Kidney (tissue), 13 donors: ENCODE measurements at regions not wholly inside any gene's neighbourhood (a gene's known extent, or its start where the extent isn't known, plus 50 kb on each side); places are given as distances from the start of the nearest gene placed in this dataset.
"Not testable (repeated sequence)": the region's sequence is repeated elsewhere in the genome, so short reads cannot be mapped to it uniquely, and the experiment has no call there.

Experiments
- DNase-seq, 5 donors: peaks; one replicate each; pipeline ENCODE4 v3.0.0-alpha.2; 2013 to 2020
- FAIRE-seq: peaks from 2 replicates; lab custom pipeline; 2012; peaks lifted over from hg19 to GRCh38; lab: Jason Lieb, UNC
- H3K27ac ChIP-seq, 2 donors: one replicate each; pipeline ENCODE4 v1.7.0; 2013; ENCODE audit warnings: low read depth in 2 of 2, low read length in 2 of 2, inconsistent platforms in 1 of 2
- H3K27me3 ChIP-seq: one replicate; pipeline ENCODE4 v1.7.1; 2013; ENCODE audit warnings: low read length, inconsistent platforms; ENCODE audit not compliant: control insufficient read depth, insufficient read depth
- H3K36me3 ChIP-seq, 3 donors: one replicate each; pipeline versions ENCODE4 v1.7.0 to v1.7.1; 2013; ENCODE audit warnings: low read length in 3 of 3, control low read depth in 1 of 3, inconsistent platforms in 1 of 3; ENCODE audit not compliant: insufficient read depth in 3 of 3, control insufficient read depth in 2 of 3
- H3K4me1 ChIP-seq, 3 donors: one replicate each; pipeline versions ENCODE4 v1.7.0 to v1.7.1; 2013; ENCODE audit warnings: low read length in 3 of 3, inconsistent platforms in 1 of 3, low read depth in 1 of 3; ENCODE audit not compliant: control insufficient read depth in 2 of 3, insufficient read depth in 2 of 3
- H3K4me3 ChIP-seq, 3 donors: one replicate each; pipeline versions ENCODE4 v1.7.0 to v1.8.1; 2013; ENCODE audit warnings: low read length in 3 of 3, control low read depth in 1 of 3, inconsistent platforms in 1 of 3
- H3K9ac ChIP-seq, 3 donors: one replicate each; pipeline versions ENCODE4 v1.7.0 to v1.7.1; 2013; ENCODE audit warnings: low read length in 3 of 3, control low read depth in 1 of 3, inconsistent platforms in 1 of 3
- H3K9me3 ChIP-seq, 3 donors: one replicate each; pipeline versions ENCODE4 v1.7.0 to v1.7.1; 2013; ENCODE audit warnings: low read length in 3 of 3, control low read depth in 1 of 3, inconsistent platforms in 1 of 3; ENCODE audit not compliant: control insufficient read depth in 2 of 3, insufficient read depth in 1 of 3
- intact Hi-C: fragments of 100-400 bp; cut with DNase I; formaldehyde crosslinking; loops from one replicate; pipeline ENCODE4 v1.11.1; 2022
- TF ChIP-seq, protein P1 (sequence below): IDR thresholded peaks from 3 replicates; pipeline ENCODE4 v1.5.1; 2012; ENCODE audit warnings: mild to moderate bottlenecking, moderate library complexity, borderline replicate concordance; ENCODE audit not compliant: insufficient read depth; ENCODE audit errors: extremely low read depth
- donor health status: control.
- donor health status: control.
- donor health status: control.
- donor health status: control.
- donor health status: control.
- donor health status: DM: yes; HTN: yes; CAD: no.
- donor health status: Normal renal cell carcinoma (clear cell type).

DNA sequence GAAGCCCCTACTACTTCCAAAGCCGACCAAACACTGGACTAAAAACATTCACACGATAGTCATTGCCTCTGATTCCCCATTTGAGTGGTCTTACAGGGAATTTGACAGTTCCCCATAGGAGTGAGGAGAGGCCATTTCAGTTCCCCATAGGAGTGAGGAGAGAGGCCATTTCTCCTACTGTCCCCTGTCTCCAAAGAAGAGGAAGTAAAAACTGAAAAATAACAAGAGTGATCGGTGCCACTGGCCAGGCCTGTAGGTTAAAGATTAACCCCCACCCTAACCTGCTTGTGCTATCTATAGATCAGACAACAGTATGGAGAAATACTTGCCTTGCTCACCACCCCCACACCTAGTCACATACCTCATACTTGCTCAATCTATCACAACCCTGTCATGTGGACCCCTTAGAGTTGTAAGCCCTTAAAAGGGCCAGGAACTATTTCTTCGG lies 204.0 kb upstream of the MOCS1 start:
- no peaks in the 10 kb centered on the region for H3K27me3 ChIP-seq
- TF ChIP-seq, protein P1, sequence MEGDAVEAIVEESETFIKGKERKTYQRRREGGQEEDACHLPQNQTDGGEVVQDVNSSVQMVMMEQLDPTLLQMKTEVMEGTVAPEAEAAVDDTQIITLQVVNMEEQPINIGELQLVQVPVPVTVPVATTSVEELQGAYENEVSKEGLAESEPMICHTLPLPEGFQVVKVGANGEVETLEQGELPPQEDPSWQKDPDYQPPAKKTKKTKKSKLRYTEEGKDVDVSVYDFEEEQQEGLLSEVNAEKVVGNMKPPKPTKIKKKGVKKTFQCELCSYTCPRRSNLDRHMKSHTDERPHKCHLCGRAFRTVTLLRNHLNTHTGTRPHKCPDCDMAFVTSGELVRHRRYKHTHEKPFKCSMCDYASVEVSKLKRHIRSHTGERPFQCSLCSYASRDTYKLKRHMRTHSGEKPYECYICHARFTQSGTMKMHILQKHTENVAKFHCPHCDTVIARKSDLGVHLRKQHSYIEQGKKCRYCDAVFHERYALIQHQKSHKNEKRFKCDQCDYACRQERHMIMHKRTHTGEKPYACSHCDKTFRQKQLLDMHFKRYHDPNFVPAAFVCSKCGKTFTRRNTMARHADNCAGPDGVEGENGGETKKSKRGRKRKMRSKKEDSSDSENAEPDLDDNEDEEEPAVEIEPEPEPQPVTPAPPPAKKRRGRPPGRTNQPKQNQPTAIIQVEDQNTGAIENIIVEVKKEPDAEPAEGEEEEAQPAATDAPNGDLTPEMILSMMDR = no peak
- peaks cover 0 to 3% (median 0%) of the 10 kb centered on the region in 3 donors for H3K4me1 ChIP-seq
- no peak overlapping the region for H3K9ac ChIP-seq
- FAIRE-seq (no peak), DNase-seq (peak in 4 of 5 donors; percentile 24 to 57 (median 46))
- H3K36me3 ChIP-seq = no peaks in the 10 kb centered on the region
- intact Hi-C loops = no loop called here
- no peak overlapping the region for H3K4me3 ChIP-seq
- H3K9me3 ChIP-seq = no peaks in the 10 kb centered on the region
- peak overlapping the region in 1 of 2 donors; percentile 1 for H3K27ac ChIP-seq

DNA sequence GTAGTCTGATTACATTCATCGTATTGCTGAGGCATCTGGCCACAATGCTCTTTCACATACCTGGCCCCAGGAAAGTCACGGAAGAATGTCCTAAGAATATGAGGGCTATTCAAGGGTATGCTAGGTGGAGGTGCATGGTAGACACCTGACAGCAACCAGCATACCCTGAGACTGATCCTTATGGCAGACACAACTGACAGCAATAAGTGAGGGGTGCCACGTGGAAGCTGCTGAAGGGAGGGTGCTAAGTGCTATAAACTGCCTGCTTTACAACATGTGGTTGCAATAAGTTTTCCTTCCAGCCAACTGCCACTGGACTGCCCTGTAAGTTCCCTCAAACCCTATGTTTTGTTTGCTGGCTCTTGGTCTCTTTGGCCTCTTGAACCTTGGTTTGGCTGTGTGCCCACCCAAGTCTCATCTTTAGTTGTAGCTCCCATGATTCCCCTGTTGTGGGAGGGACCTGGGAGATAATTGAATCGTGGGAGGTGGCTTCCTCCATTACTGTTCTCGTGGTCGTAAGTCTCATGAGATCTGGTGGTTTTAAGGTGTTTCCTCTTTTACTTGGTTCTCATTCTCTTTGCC lies 201.3 kb upstream of the MOCS1 start:
- H3K4me1 ChIP-seq = peaks cover 0 to 3% (median 0%) of the 10 kb centered on the region in 3 donors
- H3K9me3 ChIP-seq = no peaks in the 10 kb centered on the region
- no peak overlapping the region for H3K4me3 ChIP-seq
- FAIRE-seq (no peak), DNase-seq (no peak)
- no peaks in the 10 kb centered on the region for H3K36me3 ChIP-seq
- intact Hi-C loops = no loop called here
- H3K27me3 ChIP-seq = no peaks in the 10 kb centered on the region
- TF ChIP-seq, protein P1 = no peak
- H3K9ac ChIP-seq = no peak overlapping the region
- H3K27ac ChIP-seq = no peak overlapping the region

DNA sequence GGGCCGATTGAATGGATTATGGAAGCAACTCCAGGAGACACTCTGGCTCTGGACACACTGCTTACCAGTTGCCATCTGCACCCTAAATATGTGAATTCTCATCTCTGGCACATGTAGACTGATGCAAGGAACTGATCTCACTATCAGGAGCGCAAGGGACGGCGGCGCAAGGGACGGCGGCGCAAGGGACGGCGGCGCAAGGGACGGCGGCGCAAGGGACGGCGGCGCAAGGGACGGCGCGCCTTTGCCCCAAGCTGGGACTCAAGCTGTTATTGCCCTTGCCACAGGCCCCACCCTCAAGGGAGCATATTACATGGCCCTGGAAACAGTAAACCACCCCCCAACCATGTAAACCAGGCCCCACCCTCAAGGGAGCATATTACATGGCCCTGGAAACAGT lies 199.7 kb upstream of the MOCS1 start:
- H3K9ac ChIP-seq, H3K9me3 ChIP-seq, H3K27ac ChIP-seq, H3K4me3 ChIP-seq, H3K36me3 ChIP-seq, FAIRE-seq, DNase-seq, H3K27me3 ChIP-seq, H3K4me1 ChIP-seq, intact Hi-C loops: not testable (repeated sequence)

DNA sequence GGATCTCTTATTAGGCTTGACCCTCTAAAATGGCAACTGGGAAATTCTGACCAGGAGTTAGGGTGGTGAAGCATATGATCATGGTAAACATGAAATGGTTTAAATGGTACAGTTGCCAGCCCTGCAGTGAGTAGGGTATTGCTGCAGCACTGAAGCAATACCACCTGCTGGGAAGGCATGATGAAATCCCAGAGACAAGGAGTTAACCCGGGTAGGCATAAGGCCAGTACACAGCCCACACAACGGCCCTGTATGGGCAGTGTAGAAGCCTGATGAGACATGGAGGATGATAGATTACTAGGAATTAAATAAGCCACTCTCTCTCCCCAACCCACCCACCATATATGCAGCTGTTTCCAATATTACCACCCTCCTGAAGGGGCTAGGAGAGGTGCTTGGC lies 197.4 kb upstream of the MOCS1 start:
- FAIRE-seq = no peak
- Histone ChIP-seq H3K4me1 (no peaks in the 10 kb centered on the region), H3K27me3 (no peaks in the 10 kb centered on the region), H3K9ac (no peak overlapping the region), H3K9me3 (peaks cover 0 to 3% (median 0%) of the 10 kb centered on the region in 3 donors), H3K27ac (no peak overlapping the region), H3K36me3 (no peaks in the 10 kb centered on the region), H3K4me3 (no peak overlapping the region)
- TF ChIP-seq, protein P1 = no peak
- intact Hi-C loops = no loop called here
- no peak for DNase-seq
